ENCODE measurements at regions not wholly inside any gene's neighbourhood (a gene's known extent, or its start where the extent isn't known, plus 50 kb on each side); places are given as distances from the start of the nearest gene placed in this dataset.
A peak's percentile ranks its signal among the peaks of the same experiment; 100 is the strongest.

DNA sequence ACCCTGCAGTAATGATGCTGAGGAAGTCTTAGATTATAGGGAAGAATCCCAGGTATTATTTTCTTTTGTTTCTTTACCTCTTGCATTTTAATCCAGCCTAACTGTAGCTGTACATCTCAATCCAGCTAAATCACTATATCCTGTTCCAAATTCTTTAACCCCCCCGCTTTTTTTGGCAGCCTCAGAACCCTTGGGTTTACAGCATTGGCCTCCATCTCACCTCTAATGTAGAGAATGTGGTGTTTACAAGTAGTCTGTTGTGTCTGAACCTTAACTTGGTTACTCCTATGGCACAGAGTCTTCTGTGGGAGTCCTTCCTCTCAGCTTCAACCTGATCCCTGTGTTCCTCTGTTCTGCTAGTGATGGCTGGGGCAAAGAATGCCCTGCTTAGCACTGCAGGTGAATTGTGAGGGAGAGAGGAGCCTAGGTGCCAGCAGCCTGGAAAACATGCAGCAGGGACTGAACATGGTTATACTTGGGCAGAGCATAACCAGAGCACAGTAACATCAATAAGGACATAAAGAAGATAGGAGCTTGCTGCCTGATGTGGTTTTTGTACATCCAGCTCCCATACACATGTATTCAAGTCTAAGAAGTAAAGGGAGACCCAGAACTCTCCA, 130.2 kb downstream of the FAM124B start:
- in situ Hi-C loops (cut with HindIII; ENCODE audit: low pct_ligation_motif_present, low pct_unique_long_range_greater_than_20kb, low sequenced_read_pairs) = no loop called here

DNA sequence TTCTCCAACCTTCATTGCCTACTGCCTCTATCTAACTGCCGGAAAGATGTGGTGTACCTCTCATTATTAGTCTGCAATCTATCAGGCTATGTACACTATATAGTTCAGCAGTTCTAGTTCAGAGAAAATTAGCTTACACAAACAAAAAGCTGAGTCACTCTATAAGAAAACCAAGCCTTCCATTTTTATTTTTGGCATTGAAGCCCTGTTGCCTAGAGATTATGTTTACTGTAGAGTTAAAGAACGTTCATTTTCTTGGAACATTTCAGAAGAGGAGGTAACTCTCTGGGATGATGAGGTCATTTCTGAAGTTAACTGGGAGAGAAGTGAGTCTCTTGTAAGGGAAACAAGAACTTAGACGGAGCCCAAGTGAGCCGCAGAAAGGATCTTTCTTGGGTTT, 133.5 kb downstream of the FAM124B start:
- no peak for DNase-seq
- in situ Hi-C loops (cut with HindIII; ENCODE audit: low pct_ligation_motif_present, low pct_unique_long_range_greater_than_20kb, low sequenced_read_pairs) = no loop called here

More for the DNA sequence above, 130.2 kb downstream of the FAM124B start:
- DNase-seq = no peak

DNA sequence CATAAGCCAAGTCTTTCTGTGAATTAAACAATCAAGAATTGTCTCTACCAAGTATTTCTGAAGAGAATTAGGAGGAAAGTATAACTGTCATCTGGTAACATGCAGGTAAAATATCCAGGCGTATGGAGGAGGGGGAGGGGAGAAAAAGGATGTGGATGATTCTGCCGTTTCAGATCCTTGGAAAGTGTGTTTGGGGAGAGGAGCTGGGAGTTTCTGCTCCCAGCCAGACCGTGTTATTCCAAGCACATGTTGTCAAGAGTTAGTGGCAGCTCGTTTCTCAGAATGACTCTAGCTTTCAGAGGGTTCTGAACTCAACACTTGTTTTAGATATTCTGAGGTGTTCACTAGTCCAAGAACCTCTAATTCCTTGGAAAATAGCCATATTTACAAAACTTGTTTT, 137.6 kb downstream of the FAM124B start:
- in situ Hi-C loops (cut with HindIII; ENCODE audit: low pct_ligation_motif_present, low pct_unique_long_range_greater_than_20kb, low sequenced_read_pairs) = no loop called here
- DNase-seq = no peak

- in situ Hi-C loops (cut with HindIII; ENCODE audit: low pct_ligation_motif_present, low pct_unique_long_range_greater_than_20kb, low sequenced_read_pairs) = no loop called here
- DNase-seq = no peak
These were observed 138.3 kb downstream of the FAM124B start for GRCh38 chr2:224263571-224264043.

GRCh38 chr2:224261326-224261725, 140.6 kb downstream of the FAM124B start:
- in situ Hi-C loops (cut with HindIII; ENCODE audit: low pct_ligation_motif_present, low pct_unique_long_range_greater_than_20kb, low sequenced_read_pairs) = no loop called here
- DNase-seq = no peak

DNA sequence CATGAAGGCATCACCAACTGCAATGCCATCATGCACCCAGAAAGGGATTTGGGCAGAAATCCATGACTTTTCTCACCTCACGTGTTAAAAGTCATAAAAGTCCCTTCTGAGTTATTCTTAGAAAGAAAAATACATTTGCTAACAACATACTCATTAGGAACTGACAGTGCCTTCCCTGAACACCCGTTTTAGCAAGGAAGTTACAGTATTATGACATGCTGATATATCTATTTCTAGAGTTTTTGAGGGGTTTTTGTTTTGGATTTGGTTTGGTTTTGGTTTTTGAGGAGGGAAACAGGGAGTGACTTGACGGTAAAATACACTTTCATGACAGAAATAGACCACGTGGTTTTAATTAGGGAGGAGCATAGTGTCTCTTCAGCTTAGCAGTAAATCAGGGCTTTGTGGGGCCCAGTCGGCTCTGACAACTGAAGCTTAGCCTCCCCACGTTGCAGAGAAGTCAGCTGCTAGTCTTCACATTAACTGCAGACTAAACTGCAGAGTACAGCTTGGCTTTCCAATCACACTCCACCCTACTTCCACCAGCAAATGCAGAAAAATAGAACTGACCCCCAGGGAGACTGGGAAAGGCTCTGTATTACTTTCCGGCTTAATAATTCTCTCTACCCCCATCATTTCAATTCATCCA, 141.4 kb downstream of the FAM124B start:
- in situ Hi-C loops (cut with HindIII; ENCODE audit: low pct_ligation_motif_present, low pct_unique_long_range_greater_than_20kb, low sequenced_read_pairs) = no loop called here
- no peak for DNase-seq

- in situ Hi-C loops (cut with HindIII; ENCODE audit: low pct_ligation_motif_present, low pct_unique_long_range_greater_than_20kb, low sequenced_read_pairs) = no loop called here
- DNase-seq = no peak
These were observed 142.1 kb downstream of the FAM124B start for GRCh38 chr2:224259831-224260230.

GRCh38 chr2:224258059-224258458, 143.8 kb downstream of the FAM124B start:
- DNase-seq = no peak
- in situ Hi-C loops (cut with HindIII; ENCODE audit: low pct_ligation_motif_present, low pct_unique_long_range_greater_than_20kb, low sequenced_read_pairs) = no loop called here

DNA sequence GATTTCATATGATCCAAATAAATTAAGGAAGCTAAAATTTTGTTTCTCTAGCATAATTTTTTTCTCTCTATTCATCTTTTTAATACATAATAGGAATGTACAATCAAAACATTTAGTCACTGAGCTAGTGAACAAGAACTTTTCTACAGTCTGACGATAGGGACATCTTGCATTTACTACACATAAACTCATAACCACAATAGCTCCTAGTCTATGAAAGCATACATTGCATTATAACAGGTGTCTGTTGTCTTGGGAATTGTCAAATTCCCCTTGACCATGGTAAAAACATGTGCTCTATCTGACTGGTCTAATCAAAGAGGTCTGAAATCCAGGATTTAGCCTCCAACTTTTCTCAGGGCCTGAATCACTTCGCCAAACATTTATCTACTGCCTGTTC, 144.8 kb downstream of the FAM124B start:
- in situ Hi-C loops (cut with HindIII; ENCODE audit: low pct_ligation_motif_present, low pct_unique_long_range_greater_than_20kb, low sequenced_read_pairs) = no loop called here
- DNase-seq = no peak

DNA sequence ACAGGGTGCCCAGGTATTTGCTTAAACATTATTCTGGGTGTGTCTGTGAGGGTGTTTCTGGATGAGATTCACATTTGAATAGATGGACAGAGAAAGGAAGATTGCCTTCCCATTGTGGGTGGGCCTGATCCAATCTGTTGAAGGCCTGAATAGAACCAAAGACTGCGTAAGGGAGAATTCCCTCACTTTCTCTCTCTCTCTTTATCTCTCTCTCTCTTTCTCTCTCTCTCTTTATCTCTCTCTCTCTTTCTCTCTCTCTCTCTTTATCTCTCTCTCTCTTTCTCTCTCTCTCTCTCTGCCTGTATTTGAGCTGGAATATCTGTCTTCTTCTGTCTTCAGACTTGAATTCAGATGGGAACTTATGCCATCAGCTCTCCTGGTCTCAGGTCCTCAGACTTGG, 148.4 kb downstream of the FAM124B start:
- no peak for DNase-seq
- in situ Hi-C loops (cut with HindIII; ENCODE audit: low pct_ligation_motif_present, low pct_unique_long_range_greater_than_20kb, low sequenced_read_pairs) = no loop called here

DNA sequence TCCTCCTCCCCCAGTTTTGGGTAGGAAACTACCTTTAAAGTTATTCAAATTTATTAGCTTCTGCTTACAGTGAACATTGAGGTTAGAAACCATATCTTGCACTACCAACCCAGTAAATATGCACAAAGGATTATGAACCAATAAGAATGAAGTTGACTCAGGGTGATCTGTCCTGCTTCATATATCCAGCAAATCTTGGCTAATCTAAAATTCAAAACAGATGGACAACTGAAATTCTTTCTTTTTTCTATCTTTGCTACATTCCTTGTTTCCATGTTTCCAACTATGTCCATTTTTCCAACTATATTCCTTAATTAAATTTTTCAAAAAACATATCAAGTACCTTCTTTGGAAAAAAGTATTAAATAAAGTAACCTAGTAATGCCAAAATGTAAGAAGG, 149.3 kb downstream of the FAM124B start:
- no peak for DNase-seq
- in situ Hi-C loops (cut with HindIII; ENCODE audit: low pct_ligation_motif_present, low pct_unique_long_range_greater_than_20kb, low sequenced_read_pairs) = no loop called here

DNA sequence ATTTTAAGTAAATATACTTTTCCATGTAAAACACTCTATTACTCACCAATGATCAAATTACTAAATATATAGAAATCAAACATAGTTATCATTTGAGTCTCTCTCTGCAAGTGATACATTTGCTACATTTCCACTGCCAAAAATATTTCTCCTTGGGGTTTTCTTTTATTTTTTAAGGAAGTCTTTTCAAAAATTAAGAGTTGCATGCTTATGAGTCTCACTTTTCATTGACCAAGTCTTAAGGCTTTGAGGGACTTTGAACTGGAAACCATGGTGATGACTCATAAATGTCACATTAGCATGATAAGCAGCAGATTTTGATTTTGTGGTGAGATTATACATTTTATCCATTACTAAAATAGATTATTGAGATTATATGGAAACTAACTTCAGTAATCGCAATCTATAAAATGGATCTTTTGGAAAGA, 152.9 kb downstream of the FAM124B start:
- in situ Hi-C loops (cut with HindIII; ENCODE audit: low pct_ligation_motif_present, low pct_unique_long_range_greater_than_20kb, low sequenced_read_pairs) = no loop called here
- no peak for DNase-seq

- DNase-seq = no peak
- in situ Hi-C loops (cut with HindIII; ENCODE audit: low pct_ligation_motif_present, low pct_unique_long_range_greater_than_20kb, low sequenced_read_pairs) = no loop called here
These were observed 159.3 kb downstream of the FAM124B start for GRCh38 chr2:224242561-224242960.

DNA sequence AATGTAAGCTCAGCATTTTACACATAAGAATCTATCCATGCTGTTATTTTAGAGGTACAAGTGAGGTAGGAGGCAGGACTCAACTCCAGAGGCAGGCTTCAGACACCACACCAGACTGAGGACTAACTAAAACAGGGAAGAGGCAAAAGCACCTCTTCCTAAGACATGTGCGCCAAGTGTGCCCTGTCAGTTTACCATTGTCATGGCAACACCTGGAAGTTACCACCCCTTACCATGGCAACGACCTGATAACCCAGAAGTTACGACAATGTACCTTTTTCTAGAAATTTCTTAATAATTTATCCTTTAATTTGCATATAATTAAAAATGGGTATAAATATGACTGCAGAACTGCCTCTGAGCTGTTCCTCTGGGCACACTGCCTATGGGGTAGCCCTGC, 160.1 kb downstream of the FAM124B start:
- in situ Hi-C loops (cut with HindIII; ENCODE audit: low pct_ligation_motif_present, low pct_unique_long_range_greater_than_20kb, low sequenced_read_pairs) = no loop called here

DNA sequence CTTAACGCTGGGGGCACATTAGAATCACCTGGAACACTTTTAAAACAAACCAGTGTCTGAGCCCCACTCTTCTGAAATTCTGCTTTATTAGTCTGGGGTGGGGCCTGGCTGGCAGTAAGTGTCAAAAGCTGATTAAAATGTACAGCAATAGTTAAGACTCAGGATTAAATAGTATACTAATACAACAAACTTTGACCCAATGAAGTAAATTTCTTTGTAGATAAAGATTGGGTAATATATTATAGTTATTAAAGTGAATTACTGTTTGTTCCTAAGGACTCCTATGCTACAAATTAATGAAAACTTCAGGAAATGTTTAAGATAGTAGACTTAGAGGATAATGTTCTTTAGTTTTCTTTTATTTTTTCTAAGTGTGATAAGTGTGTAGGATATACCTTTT, 160.9 kb downstream of the FAM124B start:
- DNase-seq = no peak
- in situ Hi-C loops (cut with HindIII; ENCODE audit: low pct_ligation_motif_present, low pct_unique_long_range_greater_than_20kb, low sequenced_read_pairs) = no loop called here

More for the DNA sequence above, 160.1 kb downstream of the FAM124B start:
- no peak for DNase-seq

DNA sequence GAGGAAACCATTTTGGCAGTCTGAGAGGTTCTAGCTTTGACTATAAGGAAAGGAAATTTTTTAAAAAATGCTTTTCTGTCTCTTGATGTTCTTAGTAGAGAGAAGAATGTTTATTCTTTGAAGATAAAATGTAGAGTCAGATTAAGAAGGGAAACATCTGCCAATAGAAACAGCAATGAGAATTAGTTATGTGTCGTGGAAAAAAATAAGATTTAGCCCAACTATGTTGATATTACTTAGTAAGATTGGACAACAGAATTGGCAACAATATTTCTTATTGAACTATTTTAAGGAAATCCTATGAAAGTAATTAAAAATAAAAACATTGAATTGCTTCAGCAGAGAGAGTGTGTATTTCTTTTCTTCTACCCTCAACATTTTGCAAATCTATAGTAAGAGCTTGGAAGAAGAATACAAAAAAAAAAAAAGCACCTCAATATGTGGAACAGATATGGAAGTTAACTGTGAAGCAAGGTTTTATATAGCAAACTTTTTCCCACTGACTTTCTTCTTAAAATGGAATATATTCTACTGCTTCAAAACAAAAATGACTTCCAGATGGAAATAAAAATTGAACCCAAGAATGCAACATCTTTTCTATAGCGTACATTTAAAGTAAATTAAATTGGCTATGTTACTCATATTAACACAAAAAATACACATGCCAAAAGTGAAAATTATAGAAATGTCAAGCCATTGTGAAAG, 177.9 kb downstream of the FAM124B start:
- in situ Hi-C loops (cut with HindIII; ENCODE audit: low pct_ligation_motif_present, low pct_unique_long_range_greater_than_20kb, low sequenced_read_pairs) = no loop called here
- DNase-seq = no peak

DNA sequence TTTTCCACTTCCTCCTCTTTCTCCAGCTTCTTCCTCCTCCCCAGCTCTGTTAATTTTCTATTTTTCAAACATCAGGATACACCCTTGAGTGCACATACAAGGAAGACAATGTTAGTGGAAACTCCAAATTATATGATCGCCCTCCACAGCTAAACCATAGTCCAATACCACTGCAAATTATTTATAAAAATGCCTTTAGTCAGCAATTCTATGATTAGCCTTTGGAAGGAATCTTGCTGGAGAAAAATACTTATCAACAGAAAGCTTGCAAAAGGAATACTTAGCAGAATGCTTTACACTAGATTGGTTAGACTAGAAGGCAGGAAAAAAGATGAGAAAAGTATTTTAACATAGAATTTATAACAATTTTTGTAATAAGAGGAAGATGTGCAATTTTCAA, 178.9 kb downstream of the FAM124B start:
- peak; percentile 3 for DNase-seq
- in situ Hi-C loops (cut with HindIII; ENCODE audit: low pct_ligation_motif_present, low pct_unique_long_range_greater_than_20kb, low sequenced_read_pairs) = no loop called here

- peak; percentile 57 for DNase-seq
These were observed 179.6 kb downstream of the FAM124B start for GRCh38 chr2:224222291-224222690.

DNA sequence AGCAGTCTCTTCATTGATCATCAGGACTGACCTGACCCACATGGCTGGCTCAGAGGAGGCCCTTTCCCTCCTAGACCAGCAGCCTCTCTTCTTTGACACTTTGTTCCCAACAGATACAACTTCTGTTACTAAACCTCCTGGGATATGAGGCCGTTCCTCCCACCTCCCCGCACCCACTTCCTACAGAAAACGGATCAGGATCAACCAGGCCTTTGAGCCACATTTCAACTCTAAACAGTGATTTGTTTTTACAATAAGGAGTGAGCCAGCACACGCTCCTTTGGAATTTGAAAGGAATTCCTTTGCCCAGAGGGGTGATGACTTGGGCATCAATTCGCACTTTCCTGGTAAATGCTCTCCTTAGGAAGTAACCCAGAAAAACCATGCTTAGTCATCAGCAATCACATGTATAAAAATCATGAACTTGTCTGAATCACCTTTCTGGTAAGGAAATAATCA, 180.4 kb downstream of the FAM124B start:
- in situ Hi-C loops (cut with HindIII; ENCODE audit: low pct_ligation_motif_present, low pct_unique_long_range_greater_than_20kb, low sequenced_read_pairs) = no loop called here
- DNase-seq = peak; percentile 99

More at GRCh38 chr2:224222291-224222690, 179.6 kb downstream of the FAM124B start:
- in situ Hi-C loops (cut with HindIII; ENCODE audit: low pct_ligation_motif_present, low pct_unique_long_range_greater_than_20kb, low sequenced_read_pairs) = no loop called here
